PFSK-1 (cell line): ENCODE measurements at regions not wholly inside any gene's neighbourhood (a gene's known extent, or its start where the extent isn't known, plus 50 kb on each side); places are given as distances from the start of the nearest gene placed in this dataset.

Experiments
- FOXP2 ChIP-seq: optimal IDR thresholded peaks from 2 replicates; pipeline ENCODE3; 2011; ENCODE audit warnings: borderline replicate concordance, control low read depth, inconsistent platforms; ENCODE audit not compliant: insufficient read depth; ENCODE audit errors: extremely low read length, extremely low read depth
- REST ChIP-seq, 2 experiments: IDR thresholded peaks; 2 replicates each; pipeline versions ENCODE4 v1.6.1 to v1.8.0; 2011 to 2012; ENCODE audit warnings: low read depth in 2 of 2, low read length in 2 of 2, control low read depth in 1 of 2, inconsistent platforms in 1 of 2, mild to moderate bottlenecking in 1 of 2, moderate library complexity in 1 of 2; ENCODE audit not compliant: insufficient read depth in 1 of 2

GRCh38 chr5:15074651-15075050 is 203.1 kb upstream of the ANKH start:
- TF ChIP-seq FOXP2 (no peak), REST (IDR thresholded peaks at IDR 0.05; ENCODE audit: insufficient read depth in 1 of 2, low read depth in 2 of 2, low read length in 2 of 2) (no peak)
